Thyroid gland (tissue), 4 donors: ENCODE measurements at regions not wholly inside any gene's neighbourhood (a gene's known extent, or its start where the extent isn't known, plus 50 kb on each side); places are given as distances from the start of the nearest gene placed in this dataset.

Experiments used
- DNase-seq, 2 donors: peaks; one replicate each; pipeline ENCODE4 v3.0.0-alpha.2; 2019
- H3K27ac ChIP-seq, 3 donors: fragments of 200-600 bp; sonication (generic); 1 replicate in 2 of 3; 2 replicates in 1 of 3; pipeline ENCODE4 v1.5.1; 2016 to 2019; ENCODE audit warnings: mild to moderate bottlenecking in 1 of 3, moderate library complexity in 1 of 3
- H3K27me3 ChIP-seq: fragments of 200-600 bp; sonication (generic); one replicate; pipeline ENCODE4 v1.5.1; 2019
- H3K36me3 ChIP-seq, 2 donors: fragments of 200-600 bp; sonication (generic); one replicate each; pipeline ENCODE4 v1.5.1; 2016 to 2019
- H3K4me1 ChIP-seq, 2 donors: fragments of 200-600 bp; sonication (generic); one replicate each; pipeline ENCODE4 v1.5.1; 2017 to 2019
- H3K4me3 ChIP-seq, 3 donors: fragments of 200-600 bp; sonication (generic); replicated peaks in 1 of 3; 1 replicate in 2 of 3; 2 replicates in 1 of 3; pipeline ENCODE4 v1.5.1; 2016; ENCODE audit warnings: mild to moderate bottlenecking in 1 of 3
- H3K9me3 ChIP-seq: fragments of 200-600 bp; sonication (generic); one replicate; pipeline ENCODE4 v1.5.1; 2017
- POLR2A ChIP-seq, 2 donors: fragments of 450-650 bp; IDR thresholded peaks; one replicate each; pipeline ENCODE4 v1.6.1; 2017; ENCODE audit warnings: antibody characterized with exemption in 2 of 2, mild to moderate bottlenecking in 2 of 2, moderate library complexity in 1 of 2
- WGBS, 2 donors: methylation state at CpG; one replicate each; pipeline ENCODE4 v1.1.5; 2017; 5-methylcytosine and 5-hydroxymethylcytosine counted together
- intact Hi-C: fragments of 100-400 bp; cut with DNase I; formaldehyde crosslinking; loops from one replicate; pipeline ENCODE4 v1.15.1; 2023
- TF ChIP-seq, protein P1 (sequence below), 6 experiments: fragments of 200-600 bp in 3 of 6; fragments of 450-650 bp in 3 of 6; sonication (generic) in 3 of 6; IDR thresholded peaks; one replicate each; pipeline ENCODE4 v1.5.1; 2016 to 2019; ENCODE audit warnings: antibody characterized with exemption in 6 of 6, mild to moderate bottlenecking in 2 of 6, inconsistent platforms in 1 of 6, moderate library complexity in 1 of 6

DNA sequence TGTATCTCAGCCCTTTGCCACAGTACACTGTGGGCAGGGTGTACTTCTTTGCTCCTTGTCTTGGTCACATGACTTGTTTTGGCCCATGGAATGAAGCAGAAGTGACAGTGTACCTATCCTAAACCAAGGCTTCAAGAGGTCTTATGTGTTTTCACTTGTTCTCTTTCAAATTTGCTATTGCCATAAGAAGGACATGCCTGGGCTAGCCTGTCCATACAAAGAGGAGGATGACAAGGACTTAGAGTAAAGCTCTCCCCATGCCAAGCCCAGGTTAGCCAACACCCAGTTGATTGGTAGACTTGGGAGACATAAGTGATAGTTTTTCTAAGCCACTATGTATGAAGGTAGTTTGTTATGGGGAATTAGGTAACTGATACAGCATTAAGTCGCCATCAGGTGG lies 141.1 kb upstream of the MID1 start:
- no peak for DNase-seq
- no peak for TF ChIP-seq POLR2A (IDR thresholded peaks at IDR 0.05)
- TF ChIP-seq, protein P1, sequence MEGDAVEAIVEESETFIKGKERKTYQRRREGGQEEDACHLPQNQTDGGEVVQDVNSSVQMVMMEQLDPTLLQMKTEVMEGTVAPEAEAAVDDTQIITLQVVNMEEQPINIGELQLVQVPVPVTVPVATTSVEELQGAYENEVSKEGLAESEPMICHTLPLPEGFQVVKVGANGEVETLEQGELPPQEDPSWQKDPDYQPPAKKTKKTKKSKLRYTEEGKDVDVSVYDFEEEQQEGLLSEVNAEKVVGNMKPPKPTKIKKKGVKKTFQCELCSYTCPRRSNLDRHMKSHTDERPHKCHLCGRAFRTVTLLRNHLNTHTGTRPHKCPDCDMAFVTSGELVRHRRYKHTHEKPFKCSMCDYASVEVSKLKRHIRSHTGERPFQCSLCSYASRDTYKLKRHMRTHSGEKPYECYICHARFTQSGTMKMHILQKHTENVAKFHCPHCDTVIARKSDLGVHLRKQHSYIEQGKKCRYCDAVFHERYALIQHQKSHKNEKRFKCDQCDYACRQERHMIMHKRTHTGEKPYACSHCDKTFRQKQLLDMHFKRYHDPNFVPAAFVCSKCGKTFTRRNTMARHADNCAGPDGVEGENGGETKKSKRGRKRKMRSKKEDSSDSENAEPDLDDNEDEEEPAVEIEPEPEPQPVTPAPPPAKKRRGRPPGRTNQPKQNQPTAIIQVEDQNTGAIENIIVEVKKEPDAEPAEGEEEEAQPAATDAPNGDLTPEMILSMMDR (IDR thresholded peaks at IDR 0.05): no peak
- no peaks in the 10 kb centered on the region for H3K9me3 ChIP-seq
- H3K27me3 ChIP-seq: no peaks in the 10 kb centered on the region
- intact Hi-C loops: no loop called here
- no peak overlapping the region for H3K4me3 ChIP-seq
- H3K36me3 ChIP-seq: no peaks in the 10 kb centered on the region
- WGBS, 2 donors: 93% methylated on average over 1 of the region's 1 CpG
- no peak overlapping the region for H3K27ac ChIP-seq
- no peaks in the 10 kb centered on the region for H3K4me1 ChIP-seq

DNA sequence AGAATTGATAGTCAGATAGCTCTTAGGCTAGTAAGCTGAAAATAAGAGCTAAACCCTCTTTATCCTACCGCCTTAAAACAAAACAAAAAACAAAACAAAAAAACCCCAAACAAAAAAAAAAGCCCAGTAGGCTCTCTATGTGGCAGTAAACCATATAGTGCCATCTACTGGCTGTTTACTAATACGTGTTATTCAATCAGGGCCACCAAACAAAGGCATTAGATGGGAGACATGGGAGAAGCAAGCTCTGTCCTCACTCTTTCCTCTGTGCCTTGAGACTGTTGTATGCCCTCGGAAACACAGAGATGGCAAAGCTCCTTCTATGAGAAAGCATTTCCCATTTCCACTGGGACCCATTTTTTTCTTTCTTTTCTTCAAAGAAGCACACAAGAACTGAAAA lies 148.8 kb upstream of the MID1 start:
- H3K27ac ChIP-seq: peak overlapping the region in 1 of 3 donors; percentile 26
- no peaks in the 10 kb centered on the region for H3K36me3 ChIP-seq
- TF ChIP-seq, protein P1 (IDR thresholded peaks at IDR 0.05): peak in 3 of 6 experiments; percentile 34 to 43 (median 37)
- no peak for TF ChIP-seq POLR2A (IDR thresholded peaks at IDR 0.05)
- no peak overlapping the region for H3K4me3 ChIP-seq
- DNase-seq: no peak
- intact Hi-C loops: no loop called here
- H3K9me3 ChIP-seq: no peaks in the 10 kb centered on the region
- 27% methylated on average over 3 of the region's 3 CpGs for WGBS, 2 donors
- H3K27me3 ChIP-seq: no peaks in the 10 kb centered on the region
- no peaks in the 10 kb centered on the region for H3K4me1 ChIP-seq

DNA sequence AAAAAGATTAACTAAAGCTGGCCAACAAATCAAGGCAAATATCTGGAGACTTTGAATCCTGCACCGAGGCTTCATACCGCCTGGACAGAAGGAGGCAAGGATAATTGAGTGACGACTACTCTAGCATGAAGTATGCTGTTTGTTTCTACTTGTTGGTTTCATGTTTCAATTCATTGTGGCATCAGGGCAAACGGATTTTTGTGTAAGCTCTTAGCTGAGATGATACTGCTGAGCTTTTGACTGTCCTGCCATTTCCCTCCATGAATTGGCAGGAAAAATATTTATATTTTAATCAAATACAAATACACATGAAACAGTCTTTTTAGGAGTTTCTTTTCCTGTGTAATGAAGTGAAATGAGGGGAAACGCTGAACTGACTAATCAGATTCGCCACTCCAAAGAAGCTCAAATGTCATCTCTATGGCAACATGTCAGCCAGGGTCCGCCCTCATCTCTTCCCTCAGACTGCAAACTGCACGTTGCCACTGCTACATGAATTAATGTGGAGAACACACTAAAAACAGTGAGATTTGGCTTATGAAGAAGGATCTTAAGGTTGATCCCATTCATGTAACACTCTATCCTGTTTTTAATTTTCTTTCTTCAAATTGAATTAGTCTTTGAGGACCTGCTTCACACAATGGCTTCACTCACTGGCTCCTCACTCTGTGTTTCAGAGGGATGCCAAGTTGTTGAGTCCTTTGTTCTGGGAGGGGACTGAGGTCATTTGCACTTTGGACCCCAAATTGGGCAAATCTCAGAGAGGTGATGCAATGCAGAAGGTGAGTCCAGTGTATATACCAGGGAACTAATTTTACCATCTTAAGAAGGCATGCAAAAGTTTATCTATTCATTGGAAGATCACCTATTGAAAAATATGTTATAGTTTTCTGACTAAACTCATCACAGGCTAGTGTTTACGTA lies 149.6 kb upstream of the MID1 start:
- intact Hi-C loops: no loop called here
- H3K36me3 ChIP-seq: no peaks in the 10 kb centered on the region
- peak overlapping the region in 1 of 3 donors; percentile 26 for H3K27ac ChIP-seq
- no peaks in the 10 kb centered on the region for H3K27me3 ChIP-seq
- H3K4me1 ChIP-seq: no peaks in the 10 kb centered on the region
- WGBS, 2 donors: 30 to 32% methylated on average over 9 of the region's 9 CpGs
- H3K4me3 ChIP-seq: no peak overlapping the region
- TF ChIP-seq, protein P1 (IDR thresholded peaks at IDR 0.05): no peak
- TF ChIP-seq POLR2A (IDR thresholded peaks at IDR 0.05): no peak
- no peaks in the 10 kb centered on the region for H3K9me3 ChIP-seq
- DNase-seq: peak; percentile 20 to 40

DNA sequence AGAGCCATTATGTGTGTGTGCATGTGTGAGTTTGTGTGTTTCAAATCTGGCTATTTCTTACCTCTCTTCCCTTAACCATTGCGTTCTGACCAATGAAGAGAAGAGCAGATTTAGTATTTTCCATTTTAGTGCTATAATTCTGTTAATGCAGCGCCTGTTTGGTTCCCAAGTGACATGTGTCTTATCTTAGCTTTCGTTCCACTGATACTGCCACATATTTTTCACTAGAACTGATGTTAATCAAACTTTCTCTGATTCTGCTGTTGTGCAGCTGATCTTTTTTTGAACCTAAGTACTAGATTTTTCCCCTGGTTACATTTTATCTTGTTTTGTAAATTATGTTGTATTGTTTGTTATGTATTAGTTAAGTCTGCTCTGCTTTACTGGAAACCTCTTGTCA lies 152.9 kb upstream of the MID1 start:
- DNase-seq: no peak
- intact Hi-C loops: no loop called here
- no peak overlapping the region for H3K4me3 ChIP-seq
- H3K27ac ChIP-seq: no peak overlapping the region
- H3K9me3 ChIP-seq: no peaks in the 10 kb centered on the region
- no peaks in the 10 kb centered on the region for H3K27me3 ChIP-seq
- H3K4me1 ChIP-seq: no peaks in the 10 kb centered on the region
- TF ChIP-seq, protein P1 (IDR thresholded peaks at IDR 0.05): no peak
- TF ChIP-seq POLR2A (IDR thresholded peaks at IDR 0.05): no peak
- WGBS, 2 donors: 83 to 96% methylated on average over 3 of the region's 3 CpGs
- no peaks in the 10 kb centered on the region for H3K36me3 ChIP-seq

DNA sequence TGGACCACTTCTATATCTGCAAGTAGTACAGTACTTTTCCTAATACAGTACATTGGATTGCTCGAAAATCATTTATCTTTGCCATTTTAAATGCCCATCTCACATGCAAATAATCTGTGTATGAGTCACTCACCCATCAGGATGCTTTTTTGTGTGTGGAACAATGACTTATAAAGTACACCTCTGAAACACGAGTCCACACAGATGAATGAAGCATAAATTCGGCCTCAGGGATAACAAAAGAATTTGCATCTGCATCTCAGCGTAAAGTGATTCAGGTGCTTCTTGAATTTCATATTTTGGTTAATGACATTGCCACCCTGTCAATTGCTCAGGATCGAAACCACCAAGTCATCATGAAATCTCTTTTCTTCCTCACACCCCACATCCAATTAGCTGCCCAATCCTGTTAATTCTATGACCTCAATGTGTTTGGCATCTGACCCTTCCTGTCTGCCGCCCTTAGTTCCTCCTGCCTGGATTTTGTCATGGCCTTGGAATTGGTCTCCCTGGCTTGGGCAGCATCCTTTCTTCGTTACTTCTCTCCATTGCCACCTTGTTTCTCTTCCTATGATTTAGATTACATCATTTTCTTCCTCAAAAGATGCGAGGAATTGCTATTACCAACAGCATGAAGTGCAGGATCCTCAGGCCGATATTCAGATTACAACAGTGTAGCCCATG lies 161.6 kb upstream of the MID1 start:
- Histone ChIP-seq H3K27me3 (no peaks in the 10 kb centered on the region), H3K36me3 (no peaks in the 10 kb centered on the region), H3K4me3 (no peak overlapping the region), H3K9me3 (no peaks in the 10 kb centered on the region), H3K27ac (no peak overlapping the region), H3K4me1 (no peaks in the 10 kb centered on the region)
- 94 to 95% methylated on average over 9 of the region's 9 CpGs for WGBS, 2 donors
- intact Hi-C loops: no loop called here
- DNase-seq: no peak
- TF ChIP-seq, protein P1 (IDR thresholded peaks at IDR 0.05): no peak
- no peak for TF ChIP-seq POLR2A (IDR thresholded peaks at IDR 0.05)
